Gastroesophageal sphincter (tissue), 3 donors: ENCODE measurements at regions not wholly inside any gene's neighbourhood (a gene's known extent, or its start where the extent isn't known, plus 50 kb on each side); places are given as distances from the start of the nearest gene placed in this dataset.

Source experiments
- POLR2A ChIP-seq, 2 donors: fragments of 450-650 bp; IDR thresholded peaks; one replicate each; pipeline ENCODE4 v1.6.1; 2017; ENCODE audit warnings: antibody characterized with exemption in 2 of 2, mild to moderate bottlenecking in 2 of 2, moderate library complexity in 1 of 2
- POLR2AphosphoS5 ChIP-seq: sonication (generic); formaldehyde crosslinking; IDR thresholded peaks from one replicate; pipeline ENCODE4 v1.6.1; 2017; ENCODE audit warnings: antibody characterized with exemption
- TF ChIP-seq, protein P1 (sequence below), 4 experiments: fragments of 200-600 bp in 2 of 4; fragments of 450-650 bp in 2 of 4; sonication (generic) in 1 of 4; IDR thresholded peaks; one replicate each; pipeline ENCODE4 v1.5.1; 2017 to 2019; ENCODE audit warnings: antibody characterized with exemption in 4 of 4, mild to moderate bottlenecking in 2 of 4, moderate library complexity in 2 of 4

DNA sequence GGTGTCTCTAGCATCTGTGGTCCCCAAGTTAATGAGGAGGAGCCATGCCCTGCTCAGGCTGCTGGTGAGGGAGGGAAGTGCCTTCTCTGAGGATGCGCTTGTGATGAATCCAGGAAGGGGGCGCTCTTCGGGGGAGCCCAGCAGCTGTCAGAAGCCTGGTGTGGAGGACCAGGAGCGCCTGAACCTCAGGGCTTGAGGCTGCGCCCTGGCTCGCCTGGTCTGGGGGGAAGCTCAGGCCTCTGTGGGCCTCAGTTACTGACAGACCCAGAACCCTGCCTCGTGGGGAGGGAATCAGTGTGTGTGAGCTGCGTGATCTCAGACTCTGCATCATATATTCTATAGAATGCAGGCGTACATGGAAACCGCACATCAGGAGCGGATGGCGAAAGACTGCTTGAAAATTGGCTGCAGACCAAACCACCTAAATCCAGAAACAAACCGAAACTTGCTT, 126.1 kb downstream of the SEC14L1 start:
- TF ChIP-seq POLR2A (IDR thresholded peaks at IDR 0.05): no peak
- TF ChIP-seq, protein P1, sequence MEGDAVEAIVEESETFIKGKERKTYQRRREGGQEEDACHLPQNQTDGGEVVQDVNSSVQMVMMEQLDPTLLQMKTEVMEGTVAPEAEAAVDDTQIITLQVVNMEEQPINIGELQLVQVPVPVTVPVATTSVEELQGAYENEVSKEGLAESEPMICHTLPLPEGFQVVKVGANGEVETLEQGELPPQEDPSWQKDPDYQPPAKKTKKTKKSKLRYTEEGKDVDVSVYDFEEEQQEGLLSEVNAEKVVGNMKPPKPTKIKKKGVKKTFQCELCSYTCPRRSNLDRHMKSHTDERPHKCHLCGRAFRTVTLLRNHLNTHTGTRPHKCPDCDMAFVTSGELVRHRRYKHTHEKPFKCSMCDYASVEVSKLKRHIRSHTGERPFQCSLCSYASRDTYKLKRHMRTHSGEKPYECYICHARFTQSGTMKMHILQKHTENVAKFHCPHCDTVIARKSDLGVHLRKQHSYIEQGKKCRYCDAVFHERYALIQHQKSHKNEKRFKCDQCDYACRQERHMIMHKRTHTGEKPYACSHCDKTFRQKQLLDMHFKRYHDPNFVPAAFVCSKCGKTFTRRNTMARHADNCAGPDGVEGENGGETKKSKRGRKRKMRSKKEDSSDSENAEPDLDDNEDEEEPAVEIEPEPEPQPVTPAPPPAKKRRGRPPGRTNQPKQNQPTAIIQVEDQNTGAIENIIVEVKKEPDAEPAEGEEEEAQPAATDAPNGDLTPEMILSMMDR (IDR thresholded peaks at IDR 0.05): no peak
- TF ChIP-seq POLR2AphosphoS5: no peak
